Kidney (tissue), 13 donors: ENCODE measurements at regions not wholly inside any gene's neighbourhood (a gene's known extent, or its start where the extent isn't known, plus 50 kb on each side); places are given as distances from the start of the nearest gene placed in this dataset.
A peak's percentile ranks its signal among the peaks of the same experiment; 100 is the strongest.
"Not testable (repeated sequence)": the region's sequence is repeated elsewhere in the genome, so short reads cannot be mapped to it uniquely, and the experiment has no call there.

Source experiments
- DNase-seq, 5 donors: peaks; one replicate each; pipeline ENCODE4 v3.0.0-alpha.2; 2013 to 2020
- FAIRE-seq: peaks from 2 replicates; lab custom pipeline; 2012; peaks lifted over from hg19 to GRCh38; lab: Jason Lieb, UNC
- H3K27ac ChIP-seq, 2 donors: one replicate each; pipeline ENCODE4 v1.7.0; 2013; ENCODE audit warnings: low read depth in 2 of 2, low read length in 2 of 2, inconsistent platforms in 1 of 2
- H3K27me3 ChIP-seq: one replicate; pipeline ENCODE4 v1.7.1; 2013; ENCODE audit warnings: low read length, inconsistent platforms; ENCODE audit not compliant: control insufficient read depth, insufficient read depth
- H3K36me3 ChIP-seq, 3 donors: one replicate each; pipeline versions ENCODE4 v1.7.0 to v1.7.1; 2013; ENCODE audit warnings: low read length in 3 of 3, control low read depth in 1 of 3, inconsistent platforms in 1 of 3; ENCODE audit not compliant: insufficient read depth in 3 of 3, control insufficient read depth in 2 of 3
- H3K4me1 ChIP-seq, 3 donors: one replicate each; pipeline versions ENCODE4 v1.7.0 to v1.7.1; 2013; ENCODE audit warnings: low read length in 3 of 3, inconsistent platforms in 1 of 3, low read depth in 1 of 3; ENCODE audit not compliant: control insufficient read depth in 2 of 3, insufficient read depth in 2 of 3
- H3K4me3 ChIP-seq, 3 donors: one replicate each; pipeline versions ENCODE4 v1.7.0 to v1.8.1; 2013; ENCODE audit warnings: low read length in 3 of 3, control low read depth in 1 of 3, inconsistent platforms in 1 of 3
- H3K9ac ChIP-seq, 3 donors: one replicate each; pipeline versions ENCODE4 v1.7.0 to v1.7.1; 2013; ENCODE audit warnings: low read length in 3 of 3, control low read depth in 1 of 3, inconsistent platforms in 1 of 3
- H3K9me3 ChIP-seq, 3 donors: one replicate each; pipeline versions ENCODE4 v1.7.0 to v1.7.1; 2013; ENCODE audit warnings: low read length in 3 of 3, control low read depth in 1 of 3, inconsistent platforms in 1 of 3; ENCODE audit not compliant: control insufficient read depth in 2 of 3, insufficient read depth in 1 of 3
- CTCF ChIP-seq: IDR thresholded peaks from 3 replicates; pipeline ENCODE4 v1.5.1; 2012; ENCODE audit warnings: mild to moderate bottlenecking, moderate library complexity, borderline replicate concordance; ENCODE audit not compliant: insufficient read depth; ENCODE audit errors: extremely low read depth
- intact Hi-C: fragments of 100-400 bp; cut with DNase I; formaldehyde crosslinking; loops from one replicate; pipeline ENCODE4 v1.11.1; 2022
- donor health status: control.
- donor health status: control.
- donor health status: control.
- donor health status: control.
- donor health status: control.
- donor health status: DM: yes; HTN: yes; CAD: no.
- donor health status: Normal renal cell carcinoma (clear cell type).

- H3K27ac ChIP-seq, H3K36me3 ChIP-seq, H3K4me1 ChIP-seq, H3K9me3 ChIP-seq, H3K9ac ChIP-seq, H3K27me3 ChIP-seq, FAIRE-seq, intact Hi-C loops, H3K4me3 ChIP-seq: not testable (repeated sequence)
- DNase-seq, result peak in 1 of 5 donors; percentile 66
Measured at GRCh38 chr16:88143122-88144027, 192.1 kb downstream of the BANP start.

- DNase-seq (peak in 1 of 5 donors; percentile 68), FAIRE-seq (no peak)
- no peak for TF ChIP-seq CTCF
- intact Hi-C loops, result no loop called here
- no peaks in the 10 kb centered on the region for H3K9me3 ChIP-seq
- no peaks in the 10 kb centered on the region for H3K4me1 ChIP-seq
- H3K27me3 ChIP-seq, result no peaks in the 10 kb centered on the region
- no peak overlapping the region for H3K27ac ChIP-seq
- H3K4me3 ChIP-seq, result no peak overlapping the region
- no peak overlapping the region for H3K9ac ChIP-seq
- no peaks in the 10 kb centered on the region for H3K36me3 ChIP-seq
Measured at GRCh38 chr16:88144028-88144511, 192.8 kb downstream of the BANP start.

- H3K9me3 ChIP-seq, H3K27me3 ChIP-seq, FAIRE-seq, H3K36me3 ChIP-seq, H3K27ac ChIP-seq, H3K4me1 ChIP-seq, H3K9ac ChIP-seq, intact Hi-C loops, H3K4me3 ChIP-seq: not testable (repeated sequence)
- DNase-seq, result peak in 1 of 5 donors; percentile 37
Measured at GRCh38 chr16:88145376-88145775, 194.1 kb downstream of the BANP start.

GRCh38 chr16:88145824-88146405 is 194.7 kb downstream of the BANP start:
- H3K9me3 ChIP-seq, H3K4me3 ChIP-seq, H3K27me3 ChIP-seq, H3K27ac ChIP-seq, H3K4me1 ChIP-seq, FAIRE-seq, H3K9ac ChIP-seq, intact Hi-C loops, H3K36me3 ChIP-seq: not testable (repeated sequence)
- peak in 1 of 5 donors; percentile 61 for DNase-seq

- H3K27me3 ChIP-seq, FAIRE-seq, H3K4me3 ChIP-seq, intact Hi-C loops, H3K9ac ChIP-seq, H3K4me1 ChIP-seq, H3K9me3 ChIP-seq, H3K36me3 ChIP-seq, H3K27ac ChIP-seq: not testable (repeated sequence)
- DNase-seq, result peak in 1 of 5 donors; percentile 51
Measured at GRCh38 chr16:88148078-88148477, 196.8 kb downstream of the BANP start.

- H3K9ac ChIP-seq, H3K9me3 ChIP-seq, H3K27me3 ChIP-seq, H3K4me1 ChIP-seq, H3K27ac ChIP-seq, intact Hi-C loops, H3K4me3 ChIP-seq, FAIRE-seq, H3K36me3 ChIP-seq: not testable (repeated sequence)
- peak in 1 of 5 donors; percentile 53 for DNase-seq
Measured at GRCh38 chr16:88148682-88149081, 197.4 kb downstream of the BANP start.

GRCh38 chr16:88149158-88149603 is 197.9 kb downstream of the BANP start:
- H3K9me3 ChIP-seq, intact Hi-C loops, H3K36me3 ChIP-seq, H3K4me3 ChIP-seq, FAIRE-seq, H3K27ac ChIP-seq, H3K27me3 ChIP-seq, H3K9ac ChIP-seq, H3K4me1 ChIP-seq: not testable (repeated sequence)
- peak in 1 of 5 donors; percentile 55 for DNase-seq
